ENCODE measurements at regions not wholly inside any gene's neighbourhood (a gene's known extent, or its start where the extent isn't known, plus 50 kb on each side); places are given as distances from the start of the nearest gene placed in this dataset.

DNA sequence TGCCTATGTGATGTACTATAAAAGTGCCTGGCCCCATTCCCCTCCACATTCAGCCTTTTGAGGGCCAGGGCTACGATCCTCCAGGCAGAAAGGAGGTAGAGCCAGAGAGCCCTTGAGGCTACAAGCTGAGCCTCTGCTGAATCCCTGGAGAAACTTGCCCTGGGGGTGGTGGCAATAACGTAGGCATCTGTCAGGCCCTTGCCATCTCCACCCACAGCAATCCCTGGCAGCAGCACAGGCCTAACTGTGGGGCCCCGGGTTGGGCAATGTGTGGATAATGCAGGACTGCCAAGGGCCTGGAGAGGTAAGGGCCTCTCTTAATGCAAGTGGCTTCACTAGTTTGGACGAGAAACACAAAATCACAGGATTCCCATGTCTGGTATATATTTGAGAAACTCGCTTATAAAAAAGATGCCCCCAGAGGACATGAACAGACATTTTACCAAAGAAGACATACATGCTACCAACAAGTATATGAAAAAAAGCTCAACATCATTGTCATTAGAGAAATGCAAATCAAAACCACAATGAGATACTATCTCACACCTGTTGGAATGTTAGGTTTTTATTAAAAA, 99.0 kb downstream of the QRSL1 start:
- no peak for TF ChIP-seq BCL6 (CRISPR knock-in tag; IDR thresholded peaks at IDR 0.05)
- TF ChIP-seq HMGN3 (IDR thresholded peaks at IDR 0.05; ENCODE audit: borderline replicate concordance, extremely low read depth, insufficient read length, low read depth, low read length): no peak
- TF ChIP-seq ZKSCAN3 (CRISPR knock-in tag; IDR thresholded peaks at IDR 0.05): no peak
- TF ChIP-seq, protein P1, sequence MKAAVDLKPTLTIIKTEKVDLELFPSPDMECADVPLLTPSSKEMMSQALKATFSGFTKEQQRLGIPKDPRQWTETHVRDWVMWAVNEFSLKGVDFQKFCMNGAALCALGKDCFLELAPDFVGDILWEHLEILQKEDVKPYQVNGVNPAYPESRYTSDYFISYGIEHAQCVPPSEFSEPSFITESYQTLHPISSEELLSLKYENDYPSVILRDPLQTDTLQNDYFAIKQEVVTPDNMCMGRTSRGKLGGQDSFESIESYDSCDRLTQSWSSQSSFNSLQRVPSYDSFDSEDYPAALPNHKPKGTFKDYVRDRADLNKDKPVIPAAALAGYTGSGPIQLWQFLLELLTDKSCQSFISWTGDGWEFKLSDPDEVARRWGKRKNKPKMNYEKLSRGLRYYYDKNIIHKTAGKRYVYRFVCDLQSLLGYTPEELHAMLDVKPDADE (conservative IDR thresholded peaks at IDR 0.05; ENCODE audit: control insufficient read depth, low read depth, low read length): no peak
- TF ChIP-seq, protein P2, sequence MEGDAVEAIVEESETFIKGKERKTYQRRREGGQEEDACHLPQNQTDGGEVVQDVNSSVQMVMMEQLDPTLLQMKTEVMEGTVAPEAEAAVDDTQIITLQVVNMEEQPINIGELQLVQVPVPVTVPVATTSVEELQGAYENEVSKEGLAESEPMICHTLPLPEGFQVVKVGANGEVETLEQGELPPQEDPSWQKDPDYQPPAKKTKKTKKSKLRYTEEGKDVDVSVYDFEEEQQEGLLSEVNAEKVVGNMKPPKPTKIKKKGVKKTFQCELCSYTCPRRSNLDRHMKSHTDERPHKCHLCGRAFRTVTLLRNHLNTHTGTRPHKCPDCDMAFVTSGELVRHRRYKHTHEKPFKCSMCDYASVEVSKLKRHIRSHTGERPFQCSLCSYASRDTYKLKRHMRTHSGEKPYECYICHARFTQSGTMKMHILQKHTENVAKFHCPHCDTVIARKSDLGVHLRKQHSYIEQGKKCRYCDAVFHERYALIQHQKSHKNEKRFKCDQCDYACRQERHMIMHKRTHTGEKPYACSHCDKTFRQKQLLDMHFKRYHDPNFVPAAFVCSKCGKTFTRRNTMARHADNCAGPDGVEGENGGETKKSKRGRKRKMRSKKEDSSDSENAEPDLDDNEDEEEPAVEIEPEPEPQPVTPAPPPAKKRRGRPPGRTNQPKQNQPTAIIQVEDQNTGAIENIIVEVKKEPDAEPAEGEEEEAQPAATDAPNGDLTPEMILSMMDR (IDR thresholded peaks at IDR 0.05 in 2 of 3, conservative IDR thresholded peaks at IDR 0.05 in 1 of 3; ENCODE audit: insufficient read depth in 2 of 3, low read depth in 1 of 3, low read length in 3 of 3): no peak
- TF ChIP-seq TAF1 (IDR thresholded peaks at IDR 0.05; ENCODE audit: control insufficient read depth, extremely low read depth, insufficient read depth, low read length, severe bottlenecking): no peak
- TF ChIP-seq ZSCAN29 (IDR thresholded peaks at IDR 0.05): no peak
- no peak for TF ChIP-seq CREB1 (IDR thresholded peaks at IDR 0.05)
- no peak for TF ChIP-seq CREB1 (CRISPR knock-in tag; IDR thresholded peaks at IDR 0.05)

Data from K562 (cell line).